NB4 (cell line): ENCODE measurements at regions not wholly inside any gene's neighbourhood (a gene's known extent, or its start where the extent isn't known, plus 50 kb on each side); places are given as distances from the start of the nearest gene placed in this dataset.

Experiments
- MYC ChIP-seq: IDR thresholded peaks from 2 replicates; pipeline ENCODE4 v1.6.1; 2011; ENCODE audit warnings: low read depth, low read length
- POLR2A ChIP-seq: IDR thresholded peaks from 2 replicates; pipeline ENCODE4 v1.6.1; 2011; ENCODE audit warnings: mild to moderate bottlenecking; ENCODE audit not compliant: insufficient read length; ENCODE audit errors: extremely low read depth
- TF ChIP-seq, protein P1 (sequence below): IDR thresholded peaks from 2 replicates; pipeline ENCODE4 v1.6.1; 2011; ENCODE audit warnings: low read depth, low read length
- TF ChIP-seq, protein P2 (sequence below): IDR thresholded peaks from one replicate; pipeline ENCODE4 v1.5.1; 2012; ENCODE audit warnings: low read depth, low read length

DNA sequence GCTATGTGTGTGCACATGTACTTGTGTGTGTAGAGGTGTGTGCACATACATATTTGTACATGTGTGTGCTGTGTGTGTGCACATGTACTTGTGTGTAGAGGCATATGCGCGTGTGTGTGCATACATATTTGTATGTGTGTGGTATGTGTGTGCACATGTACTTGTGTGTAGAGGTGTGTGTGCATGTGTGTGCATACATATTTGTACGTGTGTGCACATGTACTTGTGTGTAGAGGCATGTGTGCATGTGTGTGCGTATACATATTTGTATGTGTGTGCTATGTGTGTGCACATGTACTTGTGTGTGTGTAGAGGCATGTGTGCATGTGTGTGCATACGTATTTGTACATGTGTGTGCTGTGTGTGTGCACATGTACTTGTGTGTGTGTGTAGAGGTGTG lies 291.9 kb downstream of the AJAP1 start:
- TF ChIP-seq, protein P1, sequence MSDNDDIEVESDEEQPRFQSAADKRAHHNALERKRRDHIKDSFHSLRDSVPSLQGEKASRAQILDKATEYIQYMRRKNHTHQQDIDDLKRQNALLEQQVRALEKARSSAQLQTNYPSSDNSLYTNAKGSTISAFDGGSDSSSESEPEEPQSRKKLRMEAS: no peak
- TF ChIP-seq, protein P2, sequence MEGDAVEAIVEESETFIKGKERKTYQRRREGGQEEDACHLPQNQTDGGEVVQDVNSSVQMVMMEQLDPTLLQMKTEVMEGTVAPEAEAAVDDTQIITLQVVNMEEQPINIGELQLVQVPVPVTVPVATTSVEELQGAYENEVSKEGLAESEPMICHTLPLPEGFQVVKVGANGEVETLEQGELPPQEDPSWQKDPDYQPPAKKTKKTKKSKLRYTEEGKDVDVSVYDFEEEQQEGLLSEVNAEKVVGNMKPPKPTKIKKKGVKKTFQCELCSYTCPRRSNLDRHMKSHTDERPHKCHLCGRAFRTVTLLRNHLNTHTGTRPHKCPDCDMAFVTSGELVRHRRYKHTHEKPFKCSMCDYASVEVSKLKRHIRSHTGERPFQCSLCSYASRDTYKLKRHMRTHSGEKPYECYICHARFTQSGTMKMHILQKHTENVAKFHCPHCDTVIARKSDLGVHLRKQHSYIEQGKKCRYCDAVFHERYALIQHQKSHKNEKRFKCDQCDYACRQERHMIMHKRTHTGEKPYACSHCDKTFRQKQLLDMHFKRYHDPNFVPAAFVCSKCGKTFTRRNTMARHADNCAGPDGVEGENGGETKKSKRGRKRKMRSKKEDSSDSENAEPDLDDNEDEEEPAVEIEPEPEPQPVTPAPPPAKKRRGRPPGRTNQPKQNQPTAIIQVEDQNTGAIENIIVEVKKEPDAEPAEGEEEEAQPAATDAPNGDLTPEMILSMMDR: no peak
- TF ChIP-seq POLR2A: no peak
- TF ChIP-seq MYC: no peak
